PC-9 (cell line): ENCODE measurements at regions not wholly inside any gene's neighbourhood (a gene's known extent, or its start where the extent isn't known, plus 50 kb on each side); places are given as distances from the start of the nearest gene placed in this dataset.

Experiments used
- BruUV-seq: library from RNA; stranded (reverse); fragments of 400-500 nt; replicated peaks from 2 replicates; lab custom pipeline; 2021; lab: Mats Ljungman, UMichigan
- CTCF ChIA-PET: fragments of 300-600 bp; sonication (Branson Sonifier 250); formaldehyde crosslinking; loops from one replicate; lab custom pipeline; 2022; ENCODE audit warnings: antibody characterized with exemption; lab: Charles Lee
- POLR2A ChIA-PET: fragments of 300-600 bp; sonication (Branson Sonifier 250); formaldehyde crosslinking; loops from one replicate; lab custom pipeline; 2022; ENCODE audit warnings: antibody characterized with exemption; ENCODE audit not compliant: unreplicated experiment; lab: Charles Lee
- DNase-seq, 2 experiments: peaks; one replicate each; pipeline versions ENCODE4 v3.0.0 to v3.0.0-alpha.2; 2015 to 2022; ENCODE audit warnings: mixed read lengths in 1 of 2
- H2AFZ ChIP-seq: fragments of 200-600 bp; sonication (generic); 2 replicates; pipeline ENCODE4 v1.8.1; 2017; ENCODE audit warnings: antibody characterized with exemption
- H3F3A ChIP-seq: fragments of 200-600 bp; sonication (generic); 2 replicates; pipeline ENCODE4 v1.8.1; 2017; ENCODE audit warnings: antibody characterized with exemption, mild to moderate bottlenecking, low read depth; ENCODE audit not compliant: insufficient read depth
- H3K27ac ChIP-seq: fragments of 200-600 bp; sonication (generic); 2 replicates; pipeline ENCODE4 v1.6.1; 2016; ENCODE audit warnings: mixed run types
- H3K27me3 ChIP-seq: fragments of 200-600 bp; sonication (generic); 2 replicates; pipeline ENCODE4 v1.6.1; 2016; ENCODE audit warnings: low read depth, mixed run types; ENCODE audit not compliant: insufficient read depth
- H3K36me3 ChIP-seq: fragments of 200-600 bp; sonication (generic); 2 replicates; pipeline ENCODE4 v1.6.1; 2016; ENCODE audit warnings: low read depth, mixed run types
- H3K4me1 ChIP-seq: fragments of 200-600 bp; sonication (generic); replicated peaks from 2 replicates; pipeline ENCODE4 v1.6.1; 2016; ENCODE audit warnings: mixed run types; ENCODE audit not compliant: insufficient read depth
- H3K4me2 ChIP-seq: fragments of 200-600 bp; sonication (generic); 2 replicates; pipeline ENCODE4 v1.6.1; 2017; ENCODE audit warnings: mixed run types
- H3K4me3 ChIP-seq: fragments of 200-600 bp; sonication (generic); 2 replicates; pipeline ENCODE4 v1.6.1; 2016; ENCODE audit warnings: mixed run types
- H3K79me2 ChIP-seq: fragments of 200-600 bp; sonication (generic); 2 replicates; pipeline ENCODE4 v1.6.1; 2017; ENCODE audit warnings: low read depth, mixed run types
- H3K9me2 ChIP-seq: fragments of 200-600 bp; sonication (generic); 2 replicates; pipeline ENCODE4 v1.8.1; 2017; ENCODE audit warnings: mild to moderate bottlenecking; ENCODE audit not compliant: insufficient read depth
- H3K9me3 ChIP-seq: fragments of 200-600 bp; sonication (generic); 2 replicates; pipeline ENCODE4 v1.8.1; 2016; ENCODE audit warnings: low read depth; ENCODE audit not compliant: insufficient read depth
- H4K20me1 ChIP-seq: fragments of 200-600 bp; sonication (generic); 2 replicates; pipeline ENCODE4 v1.8.1; 2017; ENCODE audit not compliant: insufficient read depth
- EZH2 ChIP-seq: fragments of 200-600 bp; sonication (generic); IDR thresholded peaks from 2 replicates; pipeline ENCODE4 v1.8.0; 2017; ENCODE audit warnings: antibody characterized with exemption, low read depth
- intact Hi-C: fragments of 100-400 bp; cut with micrococcal nuclease; formaldehyde crosslinking; loops from one replicate; pipeline ENCODE4 v1.10.0; 2022; ENCODE audit not compliant: unreplicated experiment
- TF ChIP-seq, protein P1 (sequence below): fragments of 200-600 bp; sonication (generic); conservative IDR thresholded peaks from 2 replicates; pipeline ENCODE4 v1.6.1; 2017; ENCODE audit warnings: mixed run types, antibody characterized with exemption, mild to moderate bottlenecking, moderate library complexity

GRCh38 chr5:124337996-124338395 is 408.4 kb downstream of the ZNF608 start:
- H3K27ac ChIP-seq, result no peak overlapping the region
- TF ChIP-seq EZH2, result no peak
- TF ChIP-seq, protein P1, sequence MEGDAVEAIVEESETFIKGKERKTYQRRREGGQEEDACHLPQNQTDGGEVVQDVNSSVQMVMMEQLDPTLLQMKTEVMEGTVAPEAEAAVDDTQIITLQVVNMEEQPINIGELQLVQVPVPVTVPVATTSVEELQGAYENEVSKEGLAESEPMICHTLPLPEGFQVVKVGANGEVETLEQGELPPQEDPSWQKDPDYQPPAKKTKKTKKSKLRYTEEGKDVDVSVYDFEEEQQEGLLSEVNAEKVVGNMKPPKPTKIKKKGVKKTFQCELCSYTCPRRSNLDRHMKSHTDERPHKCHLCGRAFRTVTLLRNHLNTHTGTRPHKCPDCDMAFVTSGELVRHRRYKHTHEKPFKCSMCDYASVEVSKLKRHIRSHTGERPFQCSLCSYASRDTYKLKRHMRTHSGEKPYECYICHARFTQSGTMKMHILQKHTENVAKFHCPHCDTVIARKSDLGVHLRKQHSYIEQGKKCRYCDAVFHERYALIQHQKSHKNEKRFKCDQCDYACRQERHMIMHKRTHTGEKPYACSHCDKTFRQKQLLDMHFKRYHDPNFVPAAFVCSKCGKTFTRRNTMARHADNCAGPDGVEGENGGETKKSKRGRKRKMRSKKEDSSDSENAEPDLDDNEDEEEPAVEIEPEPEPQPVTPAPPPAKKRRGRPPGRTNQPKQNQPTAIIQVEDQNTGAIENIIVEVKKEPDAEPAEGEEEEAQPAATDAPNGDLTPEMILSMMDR, result no peak
- no peak overlapping the region for H3K4me2 ChIP-seq
- no peaks in the 10 kb centered on the region for H3F3A ChIP-seq
- no TSS peak for BruUV-seq
- H3K36me3 ChIP-seq, result no peaks in the 10 kb centered on the region
- no peaks in the 10 kb centered on the region for H4K20me1 ChIP-seq
- intact Hi-C loops, result no loop called here
- H3K9me2 ChIP-seq, result no peaks in the 10 kb centered on the region
- ChIA-PET CTCF (no interaction called here), POLR2A (no interaction called here)
- no peaks in the 10 kb centered on the region for H3K9me3 ChIP-seq
- DNase-seq, result no peak
- H2AFZ ChIP-seq, result no peak overlapping the region
- no peaks in the 10 kb centered on the region for H3K4me1 ChIP-seq
- H3K79me2 ChIP-seq, result no peaks in the 10 kb centered on the region
- H3K27me3 ChIP-seq, result no peaks in the 10 kb centered on the region
- H3K4me3 ChIP-seq, result no peak overlapping the region

GRCh38 chr5:124333298-124333979 is 413.0 kb downstream of the ZNF608 start:
- no peaks in the 10 kb centered on the region for H4K20me1 ChIP-seq
- H3K4me2 ChIP-seq, result no peak overlapping the region
- no peaks in the 10 kb centered on the region for H3F3A ChIP-seq
- no TSS peak for BruUV-seq
- H3K79me2 ChIP-seq, result no peaks in the 10 kb centered on the region
- H3K4me3 ChIP-seq, result no peak overlapping the region
- H3K9me3 ChIP-seq, result no peaks in the 10 kb centered on the region
- no peak overlapping the region for H2AFZ ChIP-seq
- ChIA-PET CTCF (no interaction called here), POLR2A (no interaction called here)
- intact Hi-C loops, result no loop called here
- no peak for DNase-seq
- H3K4me1 ChIP-seq, result no peaks in the 10 kb centered on the region
- H3K27me3 ChIP-seq, result no peaks in the 10 kb centered on the region
- no peaks in the 10 kb centered on the region for H3K36me3 ChIP-seq
- H3K9me2 ChIP-seq, result no peaks in the 10 kb centered on the region
- H3K27ac ChIP-seq, result no peak overlapping the region
- TF ChIP-seq, protein P1, result no peak
- no peak for TF ChIP-seq EZH2

DNA sequence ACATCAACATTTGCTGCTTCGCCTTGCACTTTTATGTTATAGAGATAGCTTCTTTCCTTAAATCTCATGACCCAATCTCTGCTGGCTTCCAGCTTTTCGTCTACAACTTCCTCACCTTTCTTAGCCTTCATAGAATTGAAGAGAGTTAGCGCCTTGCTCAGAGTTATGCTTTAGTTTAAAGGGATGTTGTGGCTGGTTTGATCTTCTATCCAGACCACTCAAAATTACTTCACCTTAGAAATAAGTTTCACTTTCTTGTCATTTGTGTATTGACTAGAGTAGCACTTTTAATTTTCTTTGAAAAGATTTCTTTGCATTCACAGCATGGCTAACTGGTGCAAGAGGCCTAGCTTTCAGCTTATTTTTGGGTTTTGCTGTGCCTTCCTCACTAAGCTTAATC is 414.2 kb downstream of the ZNF608 start:
- no peak overlapping the region for H3K4me2 ChIP-seq
- no peak overlapping the region for H3K4me3 ChIP-seq
- intact Hi-C loops, result no loop called here
- H3K36me3 ChIP-seq, result no peaks in the 10 kb centered on the region
- H2AFZ ChIP-seq, result no peak overlapping the region
- H3K9me2 ChIP-seq, result no peaks in the 10 kb centered on the region
- no peaks in the 10 kb centered on the region for H3K9me3 ChIP-seq
- DNase-seq, result no peak
- ChIA-PET POLR2A (no interaction called here), CTCF (no interaction called here)
- H3K27ac ChIP-seq, result no peak overlapping the region
- no peaks in the 10 kb centered on the region for H3K79me2 ChIP-seq
- no peaks in the 10 kb centered on the region for H3F3A ChIP-seq
- no peak for TF ChIP-seq EZH2
- TF ChIP-seq, protein P1, result no peak
- no peaks in the 10 kb centered on the region for H3K4me1 ChIP-seq
- BruUV-seq, result no TSS peak
- H4K20me1 ChIP-seq, result no peaks in the 10 kb centered on the region
- H3K27me3 ChIP-seq, result no peaks in the 10 kb centered on the region
